ENCODE measurements at regions not wholly inside any gene's neighbourhood (a gene's known extent, or its start where the extent isn't known, plus 50 kb on each side); places are given as distances from the start of the nearest gene placed in this dataset.

GRCh38 chr20:48159145-48160008, 374.1 kb upstream of the SULF2 start:
- peaks cover 20% of the 10 kb centered on the region for H3K4me1 Mint-ChIP-seq
- no peaks in the 10 kb centered on the region for H4K20me1 ChIP-seq (ENCODE audit: low read depth)
- H3K27ac ChIP-seq: no peak overlapping the region
- DNase-seq (ENCODE audit: low spot score): no peak
- H3K36me3 Mint-ChIP-seq: no peaks in the 10 kb centered on the region
- no peak overlapping the region for H3K9ac ChIP-seq
- H3K27me3 Mint-ChIP-seq (ENCODE audit: insufficient read depth, low read depth): peaks cover 6% of the 10 kb centered on the region
- H3F3A ChIP-seq (ENCODE audit: low read depth): no peaks in the 10 kb centered on the region
- no peaks in the 10 kb centered on the region for H3K79me2 ChIP-seq (ENCODE audit: low read depth)
- no peak overlapping the region for H3K27ac Mint-ChIP-seq
- H3K4me1 ChIP-seq: no peaks in the 10 kb centered on the region
- no peak overlapping the region for H2AFZ ChIP-seq (replicated peaks)
- no peak overlapping the region for H3K4me2 ChIP-seq
- peaks cover 19% of the 10 kb centered on the region for H3K9me3 Mint-ChIP-seq
- H3K27me3 ChIP-seq: no peaks in the 10 kb centered on the region
- no peak overlapping the region for H3K4me3 Mint-ChIP-seq
- TF ChIP-seq EZH2 (IDR thresholded peaks at IDR 0.05) (no peak), CTCF (IDR thresholded peaks at IDR 0.05) (no peak), EZH2phosphoT487 (IDR thresholded peaks at IDR 0.05) (no peak)
- no peaks in the 10 kb centered on the region for H3K9me3 ChIP-seq (ENCODE audit: low read depth)
- H3K4me3 ChIP-seq: no peak overlapping the region
- H3K36me3 ChIP-seq: no peaks in the 10 kb centered on the region

- DNase-seq (ENCODE audit: low spot score): no peak
- Mint-ChIP-seq H3K27ac (peak overlapping the region; percentile 2), H3K4me3 (no peak overlapping the region), H3K27me3 (ENCODE audit: insufficient read depth, low read depth) (peaks cover 6% of the 10 kb centered on the region), H3K4me1 (peaks cover 25% of the 10 kb centered on the region), H3K9me3 (peaks cover 19% of the 10 kb centered on the region), H3K36me3 (no peaks in the 10 kb centered on the region)
- H3K79me2 ChIP-seq (ENCODE audit: low read depth): no peaks in the 10 kb centered on the region
- H3K4me1 ChIP-seq: peaks cover 9% of the 10 kb centered on the region
- H3K36me3 ChIP-seq: no peaks in the 10 kb centered on the region
- no peak overlapping the region for H3K4me2 ChIP-seq
- no peaks in the 10 kb centered on the region for H3K9me3 ChIP-seq (ENCODE audit: low read depth)
- no peaks in the 10 kb centered on the region for H3F3A ChIP-seq (ENCODE audit: low read depth)
- no peak overlapping the region for H3K9ac ChIP-seq
- H4K20me1 ChIP-seq (ENCODE audit: low read depth): no peaks in the 10 kb centered on the region
- H3K27ac ChIP-seq: no peak overlapping the region
- TF ChIP-seq EZH2 (IDR thresholded peaks at IDR 0.05) (no peak), EZH2phosphoT487 (IDR thresholded peaks at IDR 0.05) (no peak), CTCF (IDR thresholded peaks at IDR 0.05) (no peak)
- H3K27me3 ChIP-seq: no peaks in the 10 kb centered on the region
- no peak overlapping the region for H3K4me3 ChIP-seq
- H2AFZ ChIP-seq (replicated peaks): no peak overlapping the region
Measured at GRCh38 chr20:48158014-48158413, 372.7 kb upstream of the SULF2 start.

- Histone ChIP-seq H3K9me3 (ENCODE audit: low read depth) (no peaks in the 10 kb centered on the region), H3F3A (ENCODE audit: low read depth) (no peaks in the 10 kb centered on the region), H3K4me2 (no peak overlapping the region), H3K4me1 (peaks cover 9% of the 10 kb centered on the region), H3K9ac (no peak overlapping the region), H2AFZ (replicated peaks) (no peak overlapping the region), H3K27me3 (no peaks in the 10 kb centered on the region), H3K79me2 (ENCODE audit: low read depth) (no peaks in the 10 kb centered on the region), H4K20me1 (ENCODE audit: low read depth) (no peaks in the 10 kb centered on the region), H3K27ac (no peak overlapping the region), H3K36me3 (no peaks in the 10 kb centered on the region), H3K4me3 (no peak overlapping the region)
- H3K27ac Mint-ChIP-seq: peak overlapping the region; percentile 2
- peaks cover 19% of the 10 kb centered on the region for H3K9me3 Mint-ChIP-seq
- TF ChIP-seq CTCF (IDR thresholded peaks at IDR 0.05) (no peak), EZH2phosphoT487 (IDR thresholded peaks at IDR 0.05) (no peak), EZH2 (IDR thresholded peaks at IDR 0.05) (no peak)
- H3K4me1 Mint-ChIP-seq: peaks cover 27% of the 10 kb centered on the region
- DNase-seq (ENCODE audit: low spot score): no peak
- no peak overlapping the region for H3K4me3 Mint-ChIP-seq
- H3K27me3 Mint-ChIP-seq (ENCODE audit: insufficient read depth, low read depth): peaks cover 8% of the 10 kb centered on the region
- H3K36me3 Mint-ChIP-seq: no peaks in the 10 kb centered on the region
Measured at GRCh38 chr20:48156951-48157700, 371.8 kb upstream of the SULF2 start.
